ENCODE measurements at regions not wholly inside any gene's neighbourhood (a gene's known extent, or its start where the extent isn't known, plus 50 kb on each side); places are given as distances from the start of the nearest gene placed in this dataset.

DNA sequence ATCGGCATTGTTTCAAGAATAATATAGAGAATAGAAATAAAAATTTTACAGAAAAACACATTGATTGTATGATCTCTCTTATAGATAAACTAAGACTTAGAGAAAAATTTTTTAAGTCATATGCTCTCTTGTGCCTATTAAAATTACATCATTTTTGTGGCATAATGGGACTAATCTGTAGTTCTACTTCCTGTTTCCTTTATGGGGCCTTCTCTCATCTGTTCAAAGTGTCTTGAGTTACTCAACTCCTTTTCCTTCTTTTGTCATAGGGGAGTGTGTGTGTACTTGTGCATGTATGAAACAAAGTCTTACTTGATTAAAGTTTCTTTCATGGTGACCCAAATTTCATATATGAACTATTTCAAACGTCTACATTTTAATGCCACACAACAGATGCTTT lies 1448.9 kb upstream of the TENM3 start:
- no peak overlapping the region for H3K4me3 ChIP-seq
- H3K27me3 ChIP-seq: no peaks in the 10 kb centered on the region
- DNase-seq (ENCODE audit: extremely low spot score in 2 of 2): no peak
- no peaks in the 10 kb centered on the region for H3K4me1 ChIP-seq
- H3K27ac ChIP-seq: no peak overlapping the region
- H3K36me3 ChIP-seq: no peaks in the 10 kb centered on the region
- H3K9me3 ChIP-seq: no peaks in the 10 kb centered on the region
- TF ChIP-seq POLR2A (IDR thresholded peaks at IDR 0.05) (no peak), POLR2AphosphoS5 (IDR thresholded peaks at IDR 0.05; ENCODE audit: insufficient read depth in 1 of 2, low read depth in 1 of 2) (no peak)
- TF ChIP-seq, protein P1, sequence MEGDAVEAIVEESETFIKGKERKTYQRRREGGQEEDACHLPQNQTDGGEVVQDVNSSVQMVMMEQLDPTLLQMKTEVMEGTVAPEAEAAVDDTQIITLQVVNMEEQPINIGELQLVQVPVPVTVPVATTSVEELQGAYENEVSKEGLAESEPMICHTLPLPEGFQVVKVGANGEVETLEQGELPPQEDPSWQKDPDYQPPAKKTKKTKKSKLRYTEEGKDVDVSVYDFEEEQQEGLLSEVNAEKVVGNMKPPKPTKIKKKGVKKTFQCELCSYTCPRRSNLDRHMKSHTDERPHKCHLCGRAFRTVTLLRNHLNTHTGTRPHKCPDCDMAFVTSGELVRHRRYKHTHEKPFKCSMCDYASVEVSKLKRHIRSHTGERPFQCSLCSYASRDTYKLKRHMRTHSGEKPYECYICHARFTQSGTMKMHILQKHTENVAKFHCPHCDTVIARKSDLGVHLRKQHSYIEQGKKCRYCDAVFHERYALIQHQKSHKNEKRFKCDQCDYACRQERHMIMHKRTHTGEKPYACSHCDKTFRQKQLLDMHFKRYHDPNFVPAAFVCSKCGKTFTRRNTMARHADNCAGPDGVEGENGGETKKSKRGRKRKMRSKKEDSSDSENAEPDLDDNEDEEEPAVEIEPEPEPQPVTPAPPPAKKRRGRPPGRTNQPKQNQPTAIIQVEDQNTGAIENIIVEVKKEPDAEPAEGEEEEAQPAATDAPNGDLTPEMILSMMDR (IDR thresholded peaks at IDR 0.05): no peak
- intact Hi-C loops (cut with DNase I): no loop called here

DNA sequence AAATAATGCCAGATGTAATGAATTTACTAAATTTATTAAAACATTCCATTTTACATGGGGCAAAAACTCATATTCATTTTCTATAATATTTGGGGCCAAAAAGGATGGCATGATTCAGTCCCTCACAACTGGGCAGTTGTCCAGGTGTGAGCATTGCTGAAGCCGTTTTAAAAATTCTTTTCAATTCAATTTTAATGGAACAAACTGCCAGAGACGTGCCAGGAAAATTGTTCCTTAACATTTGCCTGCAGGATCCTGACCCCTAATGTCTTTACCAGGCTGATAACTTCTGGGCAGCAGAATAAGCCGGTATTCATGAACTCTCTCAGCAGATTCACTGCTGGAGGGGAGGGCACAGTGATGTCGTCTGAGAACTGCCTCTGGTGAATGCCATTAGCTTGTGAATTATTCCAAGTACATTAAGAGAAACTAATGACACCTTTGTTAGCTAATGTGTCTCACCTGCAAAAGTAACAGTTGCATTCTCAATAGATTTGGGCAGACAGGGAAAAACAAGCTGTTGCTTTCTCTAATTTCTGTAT lies 1445.1 kb upstream of the TENM3 start:
- H3K9me3 ChIP-seq: no peaks in the 10 kb centered on the region
- no peak overlapping the region for H3K27ac ChIP-seq
- H3K4me1 ChIP-seq: no peaks in the 10 kb centered on the region
- no peak overlapping the region for H3K4me3 ChIP-seq
- TF ChIP-seq POLR2A (IDR thresholded peaks at IDR 0.05) (no peak), POLR2AphosphoS5 (IDR thresholded peaks at IDR 0.05; ENCODE audit: insufficient read depth in 1 of 2, low read depth in 1 of 2) (no peak)
- TF ChIP-seq, protein P1 (IDR thresholded peaks at IDR 0.05): no peak
- no peaks in the 10 kb centered on the region for H3K36me3 ChIP-seq
- DNase-seq (ENCODE audit: extremely low spot score in 2 of 2): no peak
- H3K27me3 ChIP-seq: no peaks in the 10 kb centered on the region
- intact Hi-C loops (cut with DNase I): no loop called here

DNA sequence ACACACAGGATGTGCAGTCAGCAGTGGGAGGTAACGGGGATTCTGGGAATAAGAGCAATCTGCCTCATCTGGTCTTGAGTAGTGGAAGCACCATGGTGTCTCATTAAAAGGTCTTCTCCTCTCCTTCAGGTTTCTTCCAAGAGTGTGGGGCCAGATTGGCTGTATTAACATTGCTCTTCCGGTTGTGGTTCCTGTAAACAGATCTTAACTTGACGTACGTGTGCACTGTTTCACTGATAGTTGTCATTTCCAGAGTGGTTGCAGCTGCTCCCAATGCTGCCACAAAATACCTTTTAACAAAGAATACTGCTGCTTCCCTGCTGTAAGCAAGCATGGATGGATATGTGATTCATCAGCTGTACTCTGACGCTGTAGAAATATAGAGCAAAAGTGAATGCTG lies 1443.4 kb upstream of the TENM3 start:
- intact Hi-C loops (cut with DNase I): no loop called here
- DNase-seq (ENCODE audit: extremely low spot score in 2 of 2): no peak
- TF ChIP-seq POLR2AphosphoS5 (IDR thresholded peaks at IDR 0.05; ENCODE audit: insufficient read depth in 1 of 2, low read depth in 1 of 2) (no peak), POLR2A (IDR thresholded peaks at IDR 0.05) (no peak)
- TF ChIP-seq, protein P1 (IDR thresholded peaks at IDR 0.05): no peak
- H3K36me3 ChIP-seq: no peaks in the 10 kb centered on the region
- H3K4me1 ChIP-seq: no peaks in the 10 kb centered on the region
- no peak overlapping the region for H3K4me3 ChIP-seq
- H3K27me3 ChIP-seq: no peaks in the 10 kb centered on the region
- no peak overlapping the region for H3K27ac ChIP-seq
- H3K9me3 ChIP-seq: no peaks in the 10 kb centered on the region

DNA sequence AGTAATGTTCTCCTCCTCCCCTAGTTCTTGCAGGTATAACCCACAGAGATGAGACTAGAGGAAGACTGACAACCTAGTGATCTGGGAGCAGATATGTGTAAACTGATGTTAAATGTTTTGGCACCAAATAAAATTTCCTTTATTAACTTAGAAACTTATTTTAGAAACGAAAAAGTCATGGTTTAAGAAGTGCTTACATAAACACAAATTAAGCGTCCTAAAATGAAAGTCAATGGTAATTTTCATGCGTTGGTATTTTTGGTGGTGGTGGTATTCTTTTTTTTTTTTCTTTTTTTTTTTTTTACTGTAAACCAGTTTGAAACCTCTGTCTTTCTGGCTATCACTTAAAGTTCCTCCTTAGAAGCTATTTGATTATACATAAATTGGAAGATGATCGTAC lies 1438.1 kb upstream of the TENM3 start:
- no peaks in the 10 kb centered on the region for H3K36me3 ChIP-seq
- H3K27me3 ChIP-seq: no peaks in the 10 kb centered on the region
- TF ChIP-seq, protein P1 (IDR thresholded peaks at IDR 0.05): no peak
- TF ChIP-seq POLR2A (IDR thresholded peaks at IDR 0.05) (no peak), POLR2AphosphoS5 (IDR thresholded peaks at IDR 0.05; ENCODE audit: insufficient read depth in 1 of 2, low read depth in 1 of 2) (no peak)
- H3K4me3 ChIP-seq: no peak overlapping the region
- H3K9me3 ChIP-seq: no peaks in the 10 kb centered on the region
- no peak for DNase-seq (ENCODE audit: extremely low spot score in 2 of 2)
- no peak overlapping the region for H3K27ac ChIP-seq
- H3K4me1 ChIP-seq: no peaks in the 10 kb centered on the region
- intact Hi-C loops (cut with DNase I): no loop called here

DNA sequence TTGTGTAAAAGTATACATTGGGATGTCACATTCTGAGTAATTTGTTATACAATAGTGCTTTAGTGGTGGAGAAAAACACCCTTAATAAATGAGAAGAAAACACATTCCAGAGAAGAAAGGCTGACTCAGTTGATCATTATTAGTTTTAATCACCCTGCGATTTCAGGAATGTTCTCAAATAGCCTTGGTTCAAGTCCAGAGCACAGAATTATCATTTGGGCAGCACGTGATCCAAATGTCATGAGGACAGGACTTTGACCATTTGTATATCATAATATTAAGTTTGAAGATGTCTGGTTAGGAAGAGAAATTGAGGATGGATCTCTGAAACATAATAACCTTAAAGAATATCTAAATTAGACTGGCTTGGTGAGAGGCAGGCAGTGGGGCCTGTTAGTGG lies 1434.3 kb upstream of the TENM3 start:
- H3K36me3 ChIP-seq: no peaks in the 10 kb centered on the region
- no peaks in the 10 kb centered on the region for H3K27me3 ChIP-seq
- H3K4me3 ChIP-seq: no peak overlapping the region
- no peak overlapping the region for H3K27ac ChIP-seq
- no peaks in the 10 kb centered on the region for H3K4me1 ChIP-seq
- intact Hi-C loops (cut with DNase I): no loop called here
- TF ChIP-seq POLR2AphosphoS5 (IDR thresholded peaks at IDR 0.05; ENCODE audit: insufficient read depth in 1 of 2, low read depth in 1 of 2) (no peak), POLR2A (IDR thresholded peaks at IDR 0.05) (no peak)
- TF ChIP-seq, protein P1 (IDR thresholded peaks at IDR 0.05): no peak
- no peaks in the 10 kb centered on the region for H3K9me3 ChIP-seq
- no peak for DNase-seq (ENCODE audit: extremely low spot score in 2 of 2)

All from vagina (tissue), 2 donors.